GM10266 (cell line): ENCODE measurements at regions not wholly inside any gene's neighbourhood (a gene's known extent, or its start where the extent isn't known, plus 50 kb on each side); places are given as distances from the start of the nearest gene placed in this dataset.

Experiments used
- DNase-seq: peaks from one replicate; pipeline ENCODE4 v3.0.0; 2012; ENCODE audit errors: extremely low spot score
- CTCF ChIP-seq: IDR thresholded peaks from 2 replicates; pipeline ENCODE4 v1.5.1; 2012; ENCODE audit warnings: mild to moderate bottlenecking, low read depth; ENCODE audit not compliant: control insufficient read depth, insufficient read depth; ENCODE audit errors: missing control alignments

GRCh38 chr12:94763462-94763861 is 113.1 kb upstream of the TMCC3 start:
- no peak for TF ChIP-seq CTCF
- DNase-seq = no peak

- no peak for TF ChIP-seq CTCF
- no peak for DNase-seq
Measured at GRCh38 chr12:94762943-94763342, 112.6 kb upstream of the TMCC3 start.

- TF ChIP-seq CTCF = no peak
- peak; percentile 36 for DNase-seq
Measured at GRCh38 chr12:94762259-94762942, 112.0 kb upstream of the TMCC3 start.

- TF ChIP-seq CTCF = no peak
- DNase-seq = no peak
Measured at GRCh38 chr12:94761559-94761958, 111.2 kb upstream of the TMCC3 start.

DNA sequence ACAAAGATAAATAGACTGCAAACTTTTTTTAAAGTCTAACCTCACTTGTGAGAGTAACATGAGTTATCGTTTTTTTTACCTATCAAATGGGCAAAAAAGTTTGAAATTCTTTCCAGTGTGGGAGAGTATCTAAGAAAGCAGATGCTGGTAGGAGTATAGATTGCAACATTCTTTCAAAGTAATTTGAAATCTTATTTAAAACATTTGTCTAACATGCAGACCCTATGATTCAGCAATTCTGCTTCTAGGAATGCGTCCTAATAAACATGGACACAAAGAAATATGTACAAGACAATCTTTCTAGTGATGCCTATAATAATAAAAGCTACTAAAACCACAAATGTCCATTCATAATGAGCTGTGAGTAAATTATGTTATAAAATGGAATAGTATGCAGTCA is 110.4 kb upstream of the TMCC3 start:
- no peak for TF ChIP-seq CTCF
- no peak for DNase-seq

DNA sequence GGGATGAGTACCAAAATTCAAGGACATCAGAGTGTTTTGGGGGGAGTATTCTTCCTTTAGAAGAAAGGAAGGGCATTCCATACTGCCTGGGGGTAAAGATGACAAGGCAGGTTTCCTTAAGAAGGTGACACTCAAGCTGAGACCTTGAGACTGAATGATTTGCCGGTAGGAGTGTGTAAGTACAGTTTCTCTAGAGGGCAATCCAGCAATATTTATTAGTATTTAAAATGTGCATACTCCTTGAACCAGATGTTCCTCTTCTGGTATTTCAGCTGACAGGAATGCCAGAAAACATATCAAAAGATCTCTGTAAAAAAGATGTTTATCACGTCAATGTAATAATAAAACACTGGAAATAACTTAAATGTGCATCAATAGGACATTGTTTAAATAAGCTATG is 106.4 kb upstream of the TMCC3 start:
- DNase-seq = no peak
- TF ChIP-seq CTCF = no peak

DNA sequence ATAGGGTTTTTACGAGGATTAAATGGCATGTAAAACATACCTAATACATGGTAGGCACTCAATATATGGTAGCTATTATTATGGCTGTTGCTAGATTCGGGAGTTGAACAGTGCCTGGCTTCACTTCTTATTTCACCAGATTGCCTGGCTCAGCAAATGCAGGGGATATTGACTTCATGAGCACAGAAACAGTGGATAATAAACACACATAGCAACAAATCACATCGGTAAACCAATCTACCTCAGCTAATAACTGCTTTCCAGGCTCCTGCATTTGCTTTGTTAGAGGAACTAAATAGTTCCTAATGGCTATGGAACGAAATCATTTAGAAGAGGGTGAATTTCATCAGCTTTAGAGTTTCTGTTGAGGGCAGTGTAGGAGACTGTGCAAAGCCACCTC is 105.2 kb upstream of the TMCC3 start:
- no peak for TF ChIP-seq CTCF
- no peak for DNase-seq
